OCI-LY3 (cell line): ENCODE measurements at regions not wholly inside any gene's neighbourhood (a gene's known extent, or its start where the extent isn't known, plus 50 kb on each side); places are given as distances from the start of the nearest gene placed in this dataset.

Source experiments
- CTCF ChIP-seq: fragments of 200-600, 300-600 bp; sonication (generic); IDR thresholded peaks from 2 replicates; pipeline ENCODE4 v1.5.1; 2014; ENCODE audit warnings: antibody characterized with exemption, low read length, low read depth
- EZH2phosphoT487 ChIP-seq: fragments of 200-600 bp; shearing (Covaris generic); IDR thresholded peaks from 2 replicates; pipeline ENCODE4 v1.6.1; 2018; ENCODE audit warnings: antibody characterized with exemption, mixed run types, low read depth

GRCh38 chr22:44402196-44403111, 89.7 kb upstream of the SHISAL1 start:
- no peak for TF ChIP-seq CTCF
- TF ChIP-seq EZH2phosphoT487 = no peak
